ENCODE measurements at regions not wholly inside any gene's neighbourhood (a gene's known extent, or its start where the extent isn't known, plus 50 kb on each side); places are given as distances from the start of the nearest gene placed in this dataset.

- Histone ChIP-seq H3K4me1 (ENCODE audit: control insufficient read depth, insufficient read depth, low read length) (no peaks in the 10 kb centered on the region), H3K36me3 (ENCODE audit: control insufficient read depth in 2 of 2, insufficient read depth in 1 of 2, low read length in 2 of 2) (no peaks in the 10 kb centered on the region), H3K27ac (ENCODE audit: extremely low read depth, low read depth, low read length) (no peak overlapping the region), H3K9me3 (ENCODE audit: control insufficient read depth, insufficient read depth, low read depth, low read length) (no peaks in the 10 kb centered on the region; the same call in 1 of the 2 replicates), H3K4me3 (ENCODE audit: low read depth, low read length) (no peak overlapping the region)
- POLR2A ChIA-PET = no interaction called here
- CTCF ChIA-PET = interaction anchor here (0.7 kb wide), 1 partner anchor 172 kb away, joined by 3 read pairs; no protein-coding TSS in a partner anchor
- TF ChIP-seq ZNF248 (tag by site-specific recombination; IDR thresholded peaks at IDR 0.05) (no peak), ZNF184 (tag by site-specific recombination; IDR thresholded peaks at IDR 0.05) (no peak), ZNF132 (tag by site-specific recombination; IDR thresholded peaks at IDR 0.05; ENCODE audit: borderline replicate concordance) (no peak), ZNF140 (tag by site-specific recombination; IDR thresholded peaks at IDR 0.05) (no peak), ZNF670 (tag by site-specific recombination; IDR thresholded peaks at IDR 0.05; ENCODE audit: low read depth) (no peak), ZNF580 (tag by site-specific recombination; IDR thresholded peaks at IDR 0.05) (no peak), BCL11A (tag by site-specific recombination; IDR thresholded peaks at IDR 0.05; ENCODE audit: low read depth) (no peak), CTCF (tag by site-specific recombination; IDR thresholded peaks at IDR 0.05) (no peak), ZNF148 (tag by site-specific recombination; IDR thresholded peaks at IDR 0.05; ENCODE audit: borderline replicate concordance) (no peak), WT1 (tag by site-specific recombination; IDR thresholded peaks at IDR 0.05) (no peak), ZNF544 (tag by site-specific recombination; IDR thresholded peaks at IDR 0.05) (no peak), ZSCAN30 (tag by site-specific recombination; IDR thresholded peaks at IDR 0.05) (no peak), SCRT2 (tag by site-specific recombination; IDR thresholded peaks at IDR 0.05) (no peak), KLF9 (tag by site-specific recombination; IDR thresholded peaks at IDR 0.05; ENCODE audit: low read depth) (no peak), MYNN (tag by site-specific recombination; IDR thresholded peaks at IDR 0.05; ENCODE audit: borderline replicate concordance) (no peak)
- TF ChIP-seq, protein P1, sequence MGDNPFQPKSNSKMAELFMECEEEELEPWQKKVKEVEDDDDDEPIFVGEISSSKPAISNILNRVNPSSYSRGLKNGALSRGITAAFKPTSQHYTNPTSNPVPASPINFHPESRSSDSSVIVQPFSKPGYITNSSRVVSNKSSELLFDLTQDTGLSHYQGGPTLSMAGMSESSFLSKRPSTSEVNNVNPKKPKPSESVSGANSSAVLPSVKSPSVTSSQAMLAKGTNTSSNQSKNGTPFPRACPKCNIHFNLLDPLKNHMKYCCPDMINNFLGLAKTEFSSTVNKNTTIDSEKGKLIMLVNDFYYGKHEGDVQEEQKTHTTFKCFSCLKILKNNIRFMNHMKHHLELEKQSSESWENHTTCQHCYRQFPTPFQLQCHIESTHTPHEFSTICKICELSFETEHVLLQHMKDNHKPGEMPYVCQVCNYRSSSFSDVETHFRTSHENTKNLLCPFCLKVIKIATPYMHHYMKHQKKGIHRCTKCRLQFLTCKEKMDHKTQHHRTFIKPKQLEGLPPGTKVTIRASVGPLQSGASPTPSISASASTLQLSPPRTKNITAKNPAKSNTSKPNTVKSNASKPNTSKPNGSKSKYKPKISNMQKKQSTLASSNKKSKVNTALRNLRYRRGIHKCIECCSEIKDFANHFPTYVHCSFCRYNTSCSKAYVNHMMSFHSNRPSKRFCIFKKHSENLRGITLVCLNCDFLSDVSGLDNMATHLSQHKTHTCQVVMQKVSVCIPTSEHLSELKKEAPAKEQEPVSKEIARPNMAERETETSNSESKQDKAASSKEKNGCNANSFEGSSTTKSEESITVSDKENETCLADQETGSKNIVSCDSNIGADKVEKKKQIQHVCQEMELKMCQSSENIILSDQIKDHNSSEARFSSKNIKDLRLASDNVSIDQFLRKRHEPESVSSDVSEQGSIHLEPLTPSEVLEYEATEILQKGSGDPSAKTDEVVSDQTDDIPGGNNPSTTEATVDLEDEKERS (tag by site-specific recombination; IDR thresholded peaks at IDR 0.05) = no peak
- TF ChIP-seq, protein P2, sequence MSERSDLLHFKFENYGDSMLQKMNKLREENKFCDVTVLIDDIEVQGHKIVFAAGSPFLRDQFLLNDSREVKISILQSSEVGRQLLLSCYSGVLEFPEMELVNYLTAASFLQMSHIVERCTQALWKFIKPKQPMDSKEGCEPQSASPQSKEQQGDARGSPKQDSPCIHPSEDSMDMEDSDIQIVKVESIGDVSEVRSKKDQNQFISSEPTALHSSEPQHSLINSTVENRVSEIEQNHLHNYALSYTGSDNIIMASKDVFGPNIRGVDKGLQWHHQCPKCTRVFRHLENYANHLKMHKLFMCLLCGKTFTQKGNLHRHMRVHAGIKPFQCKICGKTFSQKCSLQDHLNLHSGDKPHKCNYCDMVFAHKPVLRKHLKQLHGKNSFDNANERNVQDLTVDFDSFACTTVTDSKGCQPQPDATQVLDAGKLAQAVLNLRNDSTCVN (tag by site-specific recombination; optimal IDR thresholded peaks at IDR 0.05) = no peak
- TF ChIP-seq, protein P3, sequence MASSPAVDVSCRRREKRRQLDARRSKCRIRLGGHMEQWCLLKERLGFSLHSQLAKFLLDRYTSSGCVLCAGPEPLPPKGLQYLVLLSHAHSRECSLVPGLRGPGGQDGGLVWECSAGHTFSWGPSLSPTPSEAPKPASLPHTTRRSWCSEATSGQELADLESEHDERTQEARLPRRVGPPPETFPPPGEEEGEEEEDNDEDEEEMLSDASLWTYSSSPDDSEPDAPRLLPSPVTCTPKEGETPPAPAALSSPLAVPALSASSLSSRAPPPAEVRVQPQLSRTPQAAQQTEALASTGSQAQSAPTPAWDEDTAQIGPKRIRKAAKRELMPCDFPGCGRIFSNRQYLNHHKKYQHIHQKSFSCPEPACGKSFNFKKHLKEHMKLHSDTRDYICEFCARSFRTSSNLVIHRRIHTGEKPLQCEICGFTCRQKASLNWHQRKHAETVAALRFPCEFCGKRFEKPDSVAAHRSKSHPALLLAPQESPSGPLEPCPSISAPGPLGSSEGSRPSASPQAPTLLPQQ (tag by site-specific recombination; IDR thresholded peaks at IDR 0.05) = no peak
These were observed 374.2 kb upstream of the ZP4 start for GRCh38 chr1:238264951-238265350.
